ENCODE measurements at regions not wholly inside any gene's neighbourhood (a gene's known extent, or its start where the extent isn't known, plus 50 kb on each side); places are given as distances from the start of the nearest gene placed in this dataset.

DNA sequence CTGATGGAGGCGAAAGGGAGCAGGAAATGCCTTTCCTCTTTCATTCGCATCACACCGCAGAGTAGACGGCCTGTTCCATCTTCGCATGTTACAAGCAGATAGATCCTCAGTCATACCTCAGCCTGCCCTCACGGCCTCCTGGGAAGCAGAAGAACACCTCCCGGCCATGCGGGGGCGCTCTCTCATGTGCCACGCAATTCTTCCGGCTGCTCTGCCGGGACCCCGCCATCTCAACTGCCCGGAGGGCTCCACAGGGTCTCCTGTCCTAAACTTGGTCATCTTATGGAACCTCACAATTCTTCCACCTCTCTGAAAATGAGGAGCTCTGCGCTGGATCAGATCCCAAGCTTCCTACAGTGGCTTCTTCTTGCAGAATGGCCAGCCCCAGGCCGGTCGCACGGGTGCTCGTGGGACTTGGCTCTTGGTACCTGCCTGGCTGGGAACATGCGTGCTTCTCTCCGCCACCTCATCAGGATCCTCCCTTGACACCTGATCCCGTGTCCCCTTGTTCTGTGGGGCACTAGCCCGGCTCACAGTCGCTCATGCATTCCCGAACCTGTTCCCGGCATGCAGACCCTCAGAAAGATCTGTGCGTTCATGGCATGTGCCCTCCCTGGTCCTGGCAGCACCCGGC lies 262.8 kb upstream of the SHH start:
- no peaks in the 10 kb centered on the region for H3K4me1 ChIP-seq
- intact Hi-C loops (cut with DNase I; ENCODE audit: low total_unique reads): no loop called here
- H3K9me3 ChIP-seq: no peaks in the 10 kb centered on the region
- H3K27ac ChIP-seq: no peak overlapping the region
- no peak for DNase-seq (ENCODE audit: low spot score in 2 of 2)
- no peaks in the 10 kb centered on the region for H3K36me3 ChIP-seq
- no peak overlapping the region for H3K4me3 ChIP-seq
- peaks cover 0 to 6% of the 10 kb centered on the region in 2 donors for H3K27me3 ChIP-seq
- TF ChIP-seq CTCF (IDR thresholded peaks at IDR 0.05) (no peak), POLR2A (IDR thresholded peaks at IDR 0.05) (no peak)

DNA sequence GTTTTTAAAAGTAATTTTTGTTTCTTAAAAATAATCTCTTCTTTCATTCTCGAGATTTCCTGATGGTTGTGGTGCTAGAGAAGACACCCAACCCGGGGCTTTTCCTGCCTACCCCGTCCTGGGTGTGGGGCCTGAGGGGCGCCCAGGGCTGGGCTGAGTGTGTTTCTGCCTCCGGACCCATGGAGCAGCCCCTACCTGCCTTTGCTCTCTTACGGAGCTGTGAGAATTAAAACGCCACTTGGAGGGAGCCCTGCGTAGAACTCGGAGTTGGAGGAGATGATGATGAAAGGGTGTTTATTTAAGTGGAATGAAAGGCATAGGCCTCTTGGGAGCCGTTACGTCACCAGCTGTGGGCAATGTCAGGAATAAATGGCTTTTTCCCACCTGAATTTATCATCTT lies 261.8 kb upstream of the SHH start:
- no peaks in the 10 kb centered on the region for H3K36me3 ChIP-seq
- H3K4me1 ChIP-seq: no peaks in the 10 kb centered on the region
- DNase-seq (ENCODE audit: low spot score in 2 of 2): no peak
- no peak overlapping the region for H3K4me3 ChIP-seq
- peaks cover 0 to 9% of the 10 kb centered on the region in 2 donors for H3K27me3 ChIP-seq
- TF ChIP-seq CTCF (IDR thresholded peaks at IDR 0.05): no peak
- no peak for TF ChIP-seq POLR2A (IDR thresholded peaks at IDR 0.05)
- TF ChIP-seq POLR2AphosphoS5 (IDR thresholded peaks at IDR 0.05): no peak
- intact Hi-C loops (cut with DNase I; ENCODE audit: low total_unique reads): no loop called here
- no peaks in the 10 kb centered on the region for H3K9me3 ChIP-seq
- no peak overlapping the region for H3K27ac ChIP-seq

GRCh38 chr7:156073366-156074052 lies 261.2 kb upstream of the SHH start:
- Histone ChIP-seq H3K9me3 (no peaks in the 10 kb centered on the region), H3K27me3 (peaks cover 0 to 9% of the 10 kb centered on the region in 2 donors), H3K27ac (no peak overlapping the region), H3K4me3 (no peak overlapping the region), H3K36me3 (no peaks in the 10 kb centered on the region), H3K4me1 (no peaks in the 10 kb centered on the region)
- no peak for DNase-seq (ENCODE audit: low spot score in 2 of 2)
- TF ChIP-seq POLR2A (IDR thresholded peaks at IDR 0.05) (no peak), POLR2AphosphoS5 (IDR thresholded peaks at IDR 0.05) (no peak), CTCF (IDR thresholded peaks at IDR 0.05) (no peak)
- intact Hi-C loops (cut with DNase I; ENCODE audit: low total_unique reads): no loop called here

DNA sequence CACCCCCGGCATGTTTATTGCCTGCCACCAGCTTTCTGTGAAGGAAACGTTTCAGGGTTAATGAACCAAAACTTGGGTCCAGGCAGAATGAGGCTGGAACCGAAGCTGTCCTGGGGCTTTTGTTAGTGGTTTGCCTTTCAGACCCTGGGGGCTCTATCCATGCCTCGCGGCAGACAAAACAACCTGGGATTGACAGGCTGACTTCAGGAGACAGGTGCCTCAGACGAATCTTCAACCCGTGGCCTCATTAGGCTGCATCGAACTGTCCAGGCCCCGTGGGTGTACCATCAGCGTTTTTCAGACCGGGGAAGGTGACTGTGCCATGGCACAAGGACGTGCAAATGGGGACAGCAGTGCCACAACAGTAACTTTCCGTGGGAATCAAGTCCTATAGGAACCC lies 259.3 kb upstream of the SHH start:
- Histone ChIP-seq H3K4me3 (no peak overlapping the region), H3K27me3 (peaks cover 0 to 9% of the 10 kb centered on the region in 2 donors), H3K27ac (no peak overlapping the region), H3K9me3 (no peaks in the 10 kb centered on the region), H3K4me1 (no peaks in the 10 kb centered on the region), H3K36me3 (no peaks in the 10 kb centered on the region)
- intact Hi-C loops (cut with DNase I; ENCODE audit: low total_unique reads): no loop called here
- no peak for DNase-seq (ENCODE audit: low spot score in 2 of 2)
- no peak for TF ChIP-seq POLR2A (IDR thresholded peaks at IDR 0.05)
- no peak for TF ChIP-seq CTCF (IDR thresholded peaks at IDR 0.05)
- TF ChIP-seq POLR2AphosphoS5 (IDR thresholded peaks at IDR 0.05): no peak

DNA sequence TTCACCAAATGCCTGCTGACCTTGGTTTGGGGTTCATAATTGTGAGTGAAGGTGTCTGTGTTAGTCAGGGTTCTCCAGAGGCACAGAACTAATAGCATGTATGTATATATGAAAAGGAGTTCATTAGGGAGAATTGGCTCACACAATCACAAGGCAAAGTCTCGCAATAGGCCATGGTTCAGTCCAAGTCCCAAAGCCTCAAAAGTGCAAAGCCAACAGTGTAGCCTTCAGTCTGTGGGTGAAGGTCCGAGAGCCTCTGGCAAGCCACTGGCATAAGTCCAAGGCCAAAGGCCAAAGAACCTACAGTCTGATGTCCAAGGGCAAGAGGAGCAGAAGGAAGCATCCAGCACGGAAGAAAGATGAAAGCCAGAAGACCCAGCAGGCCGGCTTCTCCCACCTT lies 257.6 kb upstream of the SHH start:
- Histone ChIP-seq H3K27me3 (peaks cover 0 to 14% of the 10 kb centered on the region in 2 donors), H3K4me1 (no peaks in the 10 kb centered on the region), H3K27ac (no peak overlapping the region), H3K9me3 (no peaks in the 10 kb centered on the region), H3K4me3 (no peak overlapping the region), H3K36me3 (no peaks in the 10 kb centered on the region)
- intact Hi-C loops (cut with DNase I; ENCODE audit: low total_unique reads): no loop called here
- TF ChIP-seq POLR2A (IDR thresholded peaks at IDR 0.05): no peak
- TF ChIP-seq CTCF (IDR thresholded peaks at IDR 0.05): no peak
- no peak for TF ChIP-seq POLR2AphosphoS5 (IDR thresholded peaks at IDR 0.05)
- no peak for DNase-seq (ENCODE audit: low spot score in 2 of 2)

Measured in breast epithelium (tissue), 4 donors.